Ishikawa (cell line): ENCODE measurements at regions not wholly inside any gene's neighbourhood (a gene's known extent, or its start where the extent isn't known, plus 50 kb on each side); places are given as distances from the start of the nearest gene placed in this dataset.
A peak's percentile ranks its signal among the peaks of the same experiment; 100 is the strongest.

ENCODE experiments used
- CEBPB ChIP-seq: IDR thresholded peaks from 2 replicates; pipeline ENCODE4 v1.6.1; 2012
- CREB1 ChIP-seq: IDR thresholded peaks from 2 replicates; pipeline ENCODE4 v1.6.1; 2012; ENCODE audit warnings: low read depth
- EGR1 ChIP-seq: IDR thresholded peaks from 2 replicates; pipeline ENCODE4 v1.6.1; 2012
- EP300 ChIP-seq: IDR thresholded peaks from 2 replicates; pipeline ENCODE4 v1.6.1; 2012; ENCODE audit warnings: borderline replicate concordance
- FOXM1 ChIP-seq: IDR thresholded peaks from 2 replicates; pipeline ENCODE4 v1.6.1; 2012; ENCODE audit warnings: low read depth, borderline replicate concordance
- NFIC ChIP-seq: IDR thresholded peaks from 2 replicates; pipeline ENCODE4 v1.6.1; 2012
- RAD21 ChIP-seq: IDR thresholded peaks from 2 replicates; pipeline ENCODE4 v1.6.1; 2012; ENCODE audit warnings: low read depth
- TAF1 ChIP-seq: IDR thresholded peaks from 2 replicates; pipeline ENCODE4 v1.6.1; 2012; ENCODE audit warnings: low read depth, mild to moderate bottlenecking
- TCF12 ChIP-seq: IDR thresholded peaks from 2 replicates; pipeline ENCODE4 v1.6.1; 2012; ENCODE audit warnings: low read depth
- TEAD4 ChIP-seq: IDR thresholded peaks from 2 replicates; pipeline ENCODE4 v1.6.1; 2012
- YY1 ChIP-seq: IDR thresholded peaks from 2 replicates; pipeline ENCODE4 v1.6.1; 2012; ENCODE audit warnings: low read depth
- ZBTB7A ChIP-seq: IDR thresholded peaks from 2 replicates; pipeline ENCODE4 v1.6.1; 2012; ENCODE audit warnings: low read depth
- TF ChIP-seq, protein P1 (sequence below): IDR thresholded peaks from 2 replicates; pipeline ENCODE4 v1.6.1; 2012
- TF ChIP-seq, protein P2 (sequence below): IDR thresholded peaks from 2 replicates; pipeline ENCODE4 v1.6.1; 2012
- TF ChIP-seq, protein P3 (sequence below): IDR thresholded peaks from 2 replicates; pipeline ENCODE4 v1.6.1; 2012; ENCODE audit warnings: low read depth, mild to moderate bottlenecking

DNA sequence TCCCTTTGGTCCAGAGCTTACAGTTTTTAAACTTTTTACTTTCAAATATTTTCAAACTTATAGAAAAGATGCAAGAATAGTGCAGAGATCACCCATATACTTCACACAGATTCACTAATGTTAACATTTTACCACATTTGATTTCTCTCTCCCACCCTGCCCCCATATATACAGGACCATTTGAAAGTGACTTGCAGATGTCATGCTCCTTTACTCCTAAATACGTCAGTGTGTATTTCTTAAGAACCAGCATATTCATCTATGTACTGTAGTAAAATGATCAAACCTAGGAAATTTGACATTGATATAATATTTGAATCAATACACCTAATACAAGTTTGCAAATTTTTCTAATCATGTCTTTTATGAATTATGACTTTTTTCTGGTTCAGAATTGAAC, 100.4 kb upstream of the CHD1 start:
- TF ChIP-seq FOXM1 (no peak), CEBPB (no peak), YY1 (no peak), TCF12 (no peak), EGR1 (no peak)
- TF ChIP-seq, protein P1, sequence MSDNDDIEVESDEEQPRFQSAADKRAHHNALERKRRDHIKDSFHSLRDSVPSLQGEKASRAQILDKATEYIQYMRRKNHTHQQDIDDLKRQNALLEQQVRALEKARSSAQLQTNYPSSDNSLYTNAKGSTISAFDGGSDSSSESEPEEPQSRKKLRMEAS: no peak
- TF ChIP-seq, protein P2, sequence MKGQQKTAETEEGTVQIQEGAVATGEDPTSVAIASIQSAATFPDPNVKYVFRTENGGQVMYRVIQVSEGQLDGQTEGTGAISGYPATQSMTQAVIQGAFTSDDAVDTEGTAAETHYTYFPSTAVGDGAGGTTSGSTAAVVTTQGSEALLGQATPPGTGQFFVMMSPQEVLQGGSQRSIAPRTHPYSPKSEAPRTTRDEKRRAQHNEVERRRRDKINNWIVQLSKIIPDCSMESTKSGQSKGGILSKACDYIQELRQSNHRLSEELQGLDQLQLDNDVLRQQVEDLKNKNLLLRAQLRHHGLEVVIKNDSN: no peak

DNA sequence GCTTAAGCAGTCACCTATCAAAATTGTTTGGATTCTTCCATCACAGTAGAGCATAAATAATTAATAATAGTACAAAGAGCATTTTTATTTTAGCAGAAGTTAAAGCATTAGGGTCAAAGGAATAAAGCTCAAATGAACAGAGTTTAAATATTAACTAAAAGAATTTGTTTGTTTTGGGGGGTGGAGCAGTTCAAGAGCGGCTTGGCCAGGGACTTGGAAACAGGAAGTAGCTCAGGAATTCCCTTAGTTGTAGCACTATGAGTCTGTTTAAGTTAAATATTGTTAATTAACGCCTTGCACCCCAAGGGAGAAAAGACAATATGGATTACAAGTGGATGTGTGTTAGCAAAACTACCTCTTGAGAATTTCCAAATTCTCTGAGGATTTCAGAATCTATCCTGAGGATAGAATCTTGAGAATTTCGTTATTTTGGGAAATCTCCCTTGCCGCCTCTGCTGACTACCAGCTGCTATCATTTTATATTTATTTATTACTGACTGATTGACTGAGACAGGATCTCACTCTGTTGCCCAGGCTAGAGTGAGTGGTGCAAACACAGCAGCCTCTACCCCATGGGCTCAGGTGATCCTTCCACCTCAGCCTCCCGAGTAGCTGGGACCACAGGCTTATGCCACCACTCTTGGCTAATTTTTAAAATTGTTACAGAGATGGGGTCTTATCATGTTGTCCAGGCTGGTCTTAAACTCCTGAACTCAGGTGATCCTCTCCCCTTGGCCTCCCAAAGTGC, 96.7 kb upstream of the CHD1 start:
- TF ChIP-seq NFIC (no peak), TCF12 (no peak)

DNA sequence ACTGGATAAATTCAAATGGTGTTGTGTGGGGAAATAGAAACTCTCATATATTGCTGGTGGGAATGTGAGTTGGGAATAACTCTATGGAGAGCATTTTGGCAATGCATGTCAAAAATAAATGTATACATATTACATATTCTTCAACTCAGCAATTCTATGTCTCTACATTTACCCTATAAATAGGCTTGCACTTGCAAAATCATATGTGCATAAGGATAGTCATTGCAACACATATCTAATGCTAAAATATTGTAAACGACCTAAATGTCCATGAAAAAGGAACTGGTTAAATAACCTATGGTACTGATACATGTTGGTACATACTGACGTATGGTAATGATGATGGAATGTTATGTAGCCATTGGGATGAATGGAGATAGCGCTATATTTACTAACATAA, 94.5 kb upstream of the CHD1 start:
- no peak for TF ChIP-seq RAD21
- TF ChIP-seq CREB1: no peak
- no peak for TF ChIP-seq EP300
- TF ChIP-seq, protein P3, sequence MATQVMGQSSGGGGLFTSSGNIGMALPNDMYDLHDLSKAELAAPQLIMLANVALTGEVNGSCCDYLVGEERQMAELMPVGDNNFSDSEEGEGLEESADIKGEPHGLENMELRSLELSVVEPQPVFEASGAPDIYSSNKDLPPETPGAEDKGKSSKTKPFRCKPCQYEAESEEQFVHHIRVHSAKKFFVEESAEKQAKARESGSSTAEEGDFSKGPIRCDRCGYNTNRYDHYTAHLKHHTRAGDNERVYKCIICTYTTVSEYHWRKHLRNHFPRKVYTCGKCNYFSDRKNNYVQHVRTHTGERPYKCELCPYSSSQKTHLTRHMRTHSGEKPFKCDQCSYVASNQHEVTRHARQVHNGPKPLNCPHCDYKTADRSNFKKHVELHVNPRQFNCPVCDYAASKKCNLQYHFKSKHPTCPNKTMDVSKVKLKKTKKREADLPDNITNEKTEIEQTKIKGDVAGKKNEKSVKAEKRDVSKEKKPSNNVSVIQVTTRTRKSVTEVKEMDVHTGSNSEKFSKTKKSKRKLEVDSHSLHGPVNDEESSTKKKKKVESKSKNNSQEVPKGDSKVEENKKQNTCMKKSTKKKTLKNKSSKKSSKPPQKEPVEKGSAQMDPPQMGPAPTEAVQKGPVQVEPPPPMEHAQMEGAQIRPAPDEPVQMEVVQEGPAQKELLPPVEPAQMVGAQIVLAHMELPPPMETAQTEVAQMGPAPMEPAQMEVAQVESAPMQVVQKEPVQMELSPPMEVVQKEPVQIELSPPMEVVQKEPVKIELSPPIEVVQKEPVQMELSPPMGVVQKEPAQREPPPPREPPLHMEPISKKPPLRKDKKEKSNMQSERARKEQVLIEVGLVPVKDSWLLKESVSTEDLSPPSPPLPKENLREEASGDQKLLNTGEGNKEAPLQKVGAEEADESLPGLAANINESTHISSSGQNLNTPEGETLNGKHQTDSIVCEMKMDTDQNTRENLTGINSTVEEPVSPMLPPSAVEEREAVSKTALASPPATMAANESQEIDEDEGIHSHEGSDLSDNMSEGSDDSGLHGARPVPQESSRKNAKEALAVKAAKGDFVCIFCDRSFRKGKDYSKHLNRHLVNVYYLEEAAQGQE: no peak
- TF ChIP-seq, protein P2: no peak
- TF ChIP-seq FOXM1: no peak
- no peak for TF ChIP-seq EGR1
- TF ChIP-seq, protein P1: no peak
- no peak for TF ChIP-seq TAF1
- TF ChIP-seq TCF12: no peak
- no peak for TF ChIP-seq CEBPB
- no peak for TF ChIP-seq TEAD4
- TF ChIP-seq NFIC: no peak
- TF ChIP-seq YY1: no peak
- TF ChIP-seq ZBTB7A: no peak

DNA sequence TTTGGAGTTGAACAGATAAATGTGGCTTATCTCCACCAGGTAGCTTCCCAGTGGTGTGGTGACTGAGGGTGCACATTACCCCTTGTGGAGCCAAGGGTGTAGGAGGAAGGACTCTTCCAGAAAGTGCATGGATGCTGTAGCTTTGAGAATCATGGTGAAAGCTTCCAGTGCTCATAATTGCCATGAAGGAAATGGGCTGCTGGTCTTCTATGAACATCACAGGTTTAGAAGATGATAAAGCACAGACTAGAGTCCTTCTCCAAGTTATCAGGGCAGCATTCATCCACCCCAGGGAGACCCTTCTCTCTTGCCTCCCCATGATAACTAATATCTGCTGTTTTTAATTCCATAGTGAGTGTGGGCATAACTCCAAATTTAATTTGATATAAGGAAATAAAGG, 93.4 kb upstream of the CHD1 start:
- TF ChIP-seq TAF1 (no peak), CREB1 (no peak), ZBTB7A (no peak), TCF12 (no peak)
- TF ChIP-seq, protein P2: no peak

DNA sequence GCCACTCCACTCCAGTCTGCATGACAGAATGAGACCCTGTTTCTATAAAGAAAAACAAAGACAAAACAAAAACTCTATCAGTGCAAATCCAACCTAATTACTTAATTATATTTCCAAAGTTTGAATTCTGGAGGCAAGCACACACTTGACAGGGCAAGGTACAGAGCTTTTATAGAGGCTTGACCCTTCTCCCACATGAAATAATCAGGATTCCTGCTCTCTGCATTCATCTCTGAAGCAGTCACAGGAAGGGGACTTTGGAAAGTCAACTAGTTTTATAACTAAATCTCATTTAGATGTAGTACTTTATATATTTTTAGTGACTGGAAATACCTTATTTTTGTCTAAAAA, 91.9 kb upstream of the CHD1 start:
- TF ChIP-seq NFIC: no peak
- no peak for TF ChIP-seq CREB1
- TF ChIP-seq, protein P2: no peak
- no peak for TF ChIP-seq FOXM1
- TF ChIP-seq EP300: no peak
- TF ChIP-seq EGR1: no peak
- TF ChIP-seq CEBPB: no peak

DNA sequence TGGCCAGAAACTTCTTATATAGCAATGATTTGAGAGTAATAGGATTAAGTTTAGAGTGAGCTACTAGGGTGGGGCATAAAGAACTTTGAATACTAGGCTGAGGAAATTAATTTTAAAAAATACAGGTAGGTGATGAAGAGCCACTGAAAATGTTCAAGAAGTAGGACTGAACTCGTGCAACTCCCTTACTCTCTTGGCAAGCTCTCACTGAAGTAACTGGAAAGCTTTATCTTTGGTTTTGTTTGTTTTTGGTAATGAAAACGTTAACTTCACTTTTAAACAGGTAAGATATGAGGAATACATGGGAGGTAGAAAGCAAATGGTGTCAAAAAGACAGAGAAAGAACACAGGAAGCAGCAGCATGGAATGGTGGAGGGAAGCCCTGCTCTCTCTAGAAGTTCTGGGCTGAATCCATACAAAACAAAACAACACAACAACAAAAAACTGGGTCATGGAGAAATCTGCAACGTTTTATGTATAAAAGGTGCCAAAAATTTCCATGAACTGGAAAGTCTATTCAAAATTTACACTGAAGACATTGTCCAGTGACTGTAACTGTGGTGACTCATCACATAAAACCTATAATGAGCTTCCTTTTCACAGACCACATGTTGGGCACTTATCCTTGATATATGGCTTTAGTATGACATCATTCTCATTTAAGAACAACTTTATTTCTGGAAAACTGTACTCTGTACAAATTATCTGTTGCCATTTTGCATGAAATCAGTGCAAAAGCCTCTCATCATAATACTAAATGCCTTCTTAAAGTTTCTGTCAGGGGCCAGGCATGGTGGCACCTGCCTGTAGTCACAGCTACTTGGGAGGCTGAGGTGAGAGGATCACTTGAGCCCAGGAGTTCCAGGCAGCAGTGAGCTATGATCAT, 91.2 kb upstream of the CHD1 start:
- TF ChIP-seq EP300: peak; percentile 57; the same call in 1 of the 2 replicates
- TF ChIP-seq, protein P3: no peak
- TF ChIP-seq NFIC: peak; percentile 72
- TF ChIP-seq ZBTB7A: no peak
- TF ChIP-seq, protein P1: no peak
- TF ChIP-seq TCF12: peak; percentile 77
- no peak for TF ChIP-seq RAD21
- peak; percentile 47; the same call in 1 of the 2 replicates for TF ChIP-seq FOXM1
- TF ChIP-seq EGR1: no peak
- TF ChIP-seq TEAD4: peak; percentile 79
